SIG-M5 treated with dmso at 0.1 percent for 504 hours (cell line): ENCODE measurements at regions not wholly inside any gene's neighbourhood (a gene's known extent, or its start where the extent isn't known, plus 50 kb on each side); places are given as distances from the start of the nearest gene placed in this dataset.

Experiments used
- DNase-seq: peaks from one replicate; lab custom pipeline; 2025; ENCODE audit not compliant: unreplicated experiment; lab: John Stamatoyannopoulos, UW

DNA sequence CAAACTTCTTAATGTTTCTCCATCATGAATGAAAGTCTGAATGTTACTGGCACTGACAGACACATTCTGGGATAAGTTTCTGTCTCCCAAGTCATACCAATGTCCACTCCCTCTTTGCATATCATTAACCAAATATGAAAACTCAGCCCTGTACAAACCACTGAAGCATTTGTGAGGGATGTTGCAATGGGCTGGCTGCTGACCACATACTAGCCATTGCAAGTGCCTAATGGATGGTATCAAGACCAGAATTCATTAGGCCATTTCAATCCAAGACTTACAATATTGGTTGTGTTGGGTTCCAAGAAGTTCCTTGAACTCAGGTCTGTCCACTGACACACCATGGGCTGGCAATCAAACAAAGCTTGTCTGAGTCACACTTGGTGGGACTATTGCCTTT, 73.8 kb downstream of the CBLN2 start:
- DNase-seq = no peak

DNA sequence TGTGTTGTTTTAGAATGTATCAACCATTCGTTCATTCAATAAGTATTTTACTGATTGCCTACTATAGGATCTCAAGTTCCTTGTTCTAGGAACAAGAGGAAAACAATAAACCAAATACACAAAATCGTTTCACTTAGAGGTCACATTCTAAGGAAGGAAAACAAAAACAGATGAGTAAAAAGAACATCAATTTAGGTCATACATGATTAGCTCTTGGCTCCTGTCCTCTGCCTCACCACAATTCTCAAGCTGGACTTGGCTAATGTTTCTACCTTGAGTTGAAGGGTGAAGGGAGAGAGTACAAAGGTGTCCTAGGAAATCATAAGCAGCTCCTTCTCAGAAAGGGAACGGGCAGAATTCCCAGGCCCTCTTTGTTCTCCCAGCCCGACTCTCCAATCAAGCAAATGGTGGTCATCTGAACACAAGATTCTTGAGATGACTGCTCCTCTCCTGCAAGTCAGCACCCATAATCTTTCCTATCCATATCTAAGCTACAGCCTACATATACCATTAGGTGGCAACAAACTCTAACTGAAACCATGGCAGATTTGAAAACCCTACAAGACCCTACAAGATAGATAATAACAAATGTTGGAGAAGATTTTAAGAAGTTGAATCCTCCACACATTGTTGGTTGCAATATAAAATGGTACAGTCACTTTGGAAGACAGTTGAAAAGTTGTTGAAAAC, 76.0 kb downstream of the CBLN2 start:
- DNase-seq = no peak

- DNase-seq = no peak
Observed at GRCh38 chr18:72460210-72460680, 83.9 kb downstream of the CBLN2 start.

DNA sequence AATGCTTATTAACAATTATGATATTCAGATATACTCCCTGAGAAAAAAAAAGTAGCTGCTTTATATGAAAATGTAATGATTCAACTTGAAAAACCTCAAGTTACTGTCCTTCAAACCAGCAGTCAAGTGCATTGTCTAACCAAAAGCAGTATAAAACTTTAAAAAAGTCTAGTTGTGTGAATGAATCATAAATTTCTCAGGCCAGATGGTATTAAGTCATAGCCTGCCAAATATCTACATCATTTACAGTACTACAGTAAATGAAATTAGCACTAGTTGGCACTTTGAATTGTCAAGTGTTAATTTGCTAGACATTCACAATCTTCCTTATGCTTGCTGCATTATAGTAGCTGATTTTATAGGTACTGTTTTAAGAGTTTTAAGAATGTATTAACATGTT, 85.9 kb downstream of the CBLN2 start:
- no peak for DNase-seq

DNA sequence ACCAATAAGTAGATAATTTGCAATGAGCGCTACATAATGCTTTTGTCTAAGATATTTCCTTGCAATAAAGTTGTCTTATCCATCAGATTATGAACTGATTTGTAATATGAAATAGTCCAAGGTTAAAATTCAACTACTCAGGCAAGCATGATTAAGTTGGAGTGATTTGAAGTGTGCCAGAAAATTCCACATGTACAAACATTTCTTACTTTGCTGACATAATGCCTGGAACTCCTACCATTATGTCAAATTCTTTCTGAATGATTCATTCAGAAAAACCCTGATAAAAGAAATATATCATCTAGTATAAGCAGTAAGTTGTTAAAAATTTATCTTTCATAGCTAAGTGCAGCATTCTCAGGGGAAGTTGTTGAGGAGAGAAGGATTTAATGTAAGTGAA, 87.3 kb downstream of the CBLN2 start:
- no peak for DNase-seq

DNA sequence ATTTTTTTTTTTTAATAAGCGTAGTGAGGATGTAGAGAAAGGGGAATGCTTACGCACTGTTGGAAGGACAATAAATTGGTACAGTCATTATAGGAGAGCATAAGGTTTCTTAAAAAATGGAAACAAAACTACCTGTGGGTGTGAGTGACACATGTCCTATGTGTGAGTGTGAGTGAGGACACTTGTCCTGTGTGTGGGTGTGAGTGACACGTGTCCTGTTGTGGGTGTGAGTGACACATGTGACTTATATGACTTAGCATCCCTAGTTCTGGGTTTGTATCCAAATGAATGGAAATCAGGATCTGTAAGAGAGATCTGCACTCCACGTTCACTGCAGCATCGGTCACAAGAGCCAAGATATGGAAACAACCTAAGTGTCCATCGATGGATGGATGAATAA, 91.8 kb downstream of the CBLN2 start:
- DNase-seq = no peak

DNA sequence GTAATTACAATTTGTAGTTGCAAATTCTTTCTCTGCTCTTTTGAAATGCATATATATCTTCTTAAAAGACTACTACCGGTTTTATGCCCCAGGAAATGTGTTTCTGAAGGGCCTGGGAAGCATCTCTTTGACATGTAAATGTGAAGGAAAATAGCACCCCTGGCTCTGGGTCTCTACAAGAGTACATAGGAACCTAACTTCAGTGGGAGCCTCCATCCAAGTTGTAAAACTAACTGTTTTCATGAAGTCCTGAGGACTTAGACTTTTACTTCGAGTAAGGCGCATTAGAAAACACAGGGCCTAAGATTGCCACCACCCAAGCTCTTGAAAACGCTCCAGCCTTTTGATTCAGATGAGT, 99.4 kb downstream of the CBLN2 start:
- no peak for DNase-seq

- DNase-seq = no peak
Observed at GRCh38 chr18:72444111-72444797, 99.9 kb downstream of the CBLN2 start.

GRCh38 chr18:72436401-72436800, 107.7 kb downstream of the CBLN2 start:
- DNase-seq = no peak

GRCh38 chr18:72433756-72434155, 110.4 kb downstream of the CBLN2 start:
- DNase-seq = no peak

DNA sequence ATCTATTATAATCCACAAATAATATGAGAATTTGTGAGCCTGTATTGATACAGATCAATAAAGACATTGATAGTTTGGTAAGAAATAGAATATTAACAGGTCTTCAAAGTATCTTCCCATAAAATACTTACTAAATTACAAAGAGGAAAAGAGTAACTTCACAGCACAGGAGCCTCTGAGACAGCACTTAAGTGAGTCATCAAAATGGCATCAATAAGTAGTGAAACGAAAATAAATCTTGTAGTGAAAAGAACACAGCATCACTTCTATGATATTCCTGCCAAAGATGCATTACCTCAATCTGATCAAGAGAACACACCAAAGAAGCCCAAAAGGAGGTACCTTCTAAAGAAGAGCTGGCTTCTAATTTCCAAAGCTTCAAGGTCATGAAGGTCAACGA, 116.4 kb downstream of the CBLN2 start:
- no peak for DNase-seq

- DNase-seq = no peak
Observed at GRCh38 chr18:72419914-72420313, 124.2 kb downstream of the CBLN2 start.

GRCh38 chr18:72412927-72413326, 131.2 kb downstream of the CBLN2 start:
- DNase-seq = no peak

DNA sequence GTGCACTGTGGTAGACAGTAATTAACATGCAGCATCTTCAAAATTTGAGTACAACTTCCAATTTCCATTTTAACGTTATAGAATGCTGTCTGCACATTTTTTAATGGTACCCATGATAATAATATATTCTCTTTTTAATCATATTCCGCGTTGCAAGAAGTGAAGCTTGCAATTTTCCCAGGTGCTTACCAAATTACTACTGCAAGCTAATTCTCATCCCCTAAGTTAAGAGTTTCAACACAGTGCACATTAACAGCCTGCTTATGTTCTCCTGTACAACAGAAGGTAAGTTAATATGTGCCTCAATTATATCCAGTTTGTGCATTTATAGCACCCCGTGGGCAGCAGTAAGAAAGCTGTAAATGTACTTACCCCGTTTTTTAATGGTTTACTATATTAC, 132.9 kb downstream of the CBLN2 start:
- DNase-seq = no peak

- no peak for DNase-seq
Observed at GRCh38 chr18:72410399-72410798, 133.7 kb downstream of the CBLN2 start.

- no peak for DNase-seq
Observed at GRCh38 chr18:72409903-72410302, 134.2 kb downstream of the CBLN2 start.

- DNase-seq = no peak
Observed at GRCh38 chr18:72407048-72407447, 137.1 kb downstream of the CBLN2 start.

DNA sequence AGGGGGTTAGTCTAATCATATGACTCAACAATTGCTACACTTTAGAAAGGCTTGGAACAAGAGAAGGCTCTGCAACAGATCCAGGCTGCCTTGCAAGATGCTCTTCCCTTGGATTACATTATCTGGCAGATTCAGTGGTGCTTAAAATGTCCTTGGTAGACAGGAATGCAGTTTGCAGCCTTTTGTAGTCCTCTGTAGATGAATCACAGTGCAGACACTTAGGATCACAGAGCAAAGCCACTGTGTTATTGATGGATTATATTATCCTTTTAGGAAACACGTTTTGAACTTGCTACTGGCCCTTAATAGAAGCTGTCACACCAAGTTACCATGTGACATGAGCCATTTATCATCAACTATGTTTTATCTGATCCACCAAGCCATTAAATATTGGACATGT, 152.2 kb downstream of the CBLN2 start:
- DNase-seq = no peak

DNA sequence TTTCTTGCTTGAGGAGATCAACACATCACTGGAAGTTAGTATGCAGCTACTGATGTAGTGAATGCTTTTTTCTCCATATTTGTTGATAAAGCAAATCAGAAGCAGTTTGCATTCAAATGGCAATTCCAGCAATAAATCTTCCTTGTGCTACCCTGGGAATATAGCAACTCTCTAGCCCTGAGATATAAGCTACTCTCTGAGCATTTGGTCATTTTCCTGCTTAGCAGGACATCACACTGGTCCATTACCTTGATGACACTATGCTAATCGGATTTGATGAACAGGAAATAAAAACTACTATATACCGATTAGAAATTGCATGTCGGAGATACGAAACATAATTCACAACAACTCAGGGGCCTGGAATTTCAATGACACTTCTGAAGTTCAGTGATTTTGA, 152.7 kb downstream of the CBLN2 start:
- no peak for DNase-seq

DNA sequence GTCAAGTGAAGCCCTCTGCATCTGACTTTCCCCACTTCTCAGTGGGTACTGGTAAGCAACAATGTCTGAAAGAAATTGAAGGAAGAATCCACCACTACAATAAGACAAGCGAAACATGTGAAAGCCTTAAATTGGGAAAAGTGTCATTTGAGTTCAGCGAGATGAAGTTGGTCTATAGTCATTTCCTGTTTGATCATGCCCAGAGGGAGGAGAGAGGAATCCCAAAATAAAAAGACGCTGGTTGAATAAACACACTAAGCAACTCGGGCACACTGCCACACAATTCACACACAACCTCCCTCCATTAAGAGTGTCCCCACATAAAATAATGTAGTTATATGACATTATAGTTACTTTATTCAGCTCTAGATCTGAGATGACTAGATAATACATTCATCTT, 166.1 kb downstream of the CBLN2 start:
- DNase-seq = no peak

- DNase-seq = no peak
Observed at GRCh38 chr18:72376256-72376655, 167.9 kb downstream of the CBLN2 start.

- no peak for DNase-seq
Observed at GRCh38 chr18:72375618-72376017, 168.5 kb downstream of the CBLN2 start.

DNA sequence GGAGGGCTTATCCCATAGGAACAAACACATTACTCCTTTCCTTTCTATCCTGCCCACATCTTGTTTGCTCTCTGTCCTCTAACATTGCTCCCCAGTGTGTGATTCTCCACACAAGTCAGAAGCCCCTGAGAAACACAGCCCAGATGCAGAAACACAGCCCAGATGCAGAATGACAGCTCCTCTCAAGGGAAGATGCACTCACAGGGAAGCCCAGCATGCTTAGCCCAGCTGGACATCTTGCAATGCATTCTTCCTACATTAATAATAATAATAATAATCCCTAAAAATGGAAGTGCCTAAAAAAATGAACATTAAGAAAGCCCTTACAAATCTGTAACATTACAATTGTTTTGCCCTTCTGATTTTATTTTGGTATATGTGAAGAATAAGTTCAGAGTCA, 172.1 kb downstream of the CBLN2 start:
- DNase-seq = no peak
